ENCODE measurements at regions not wholly inside any gene's neighbourhood (a gene's known extent, or its start where the extent isn't known, plus 50 kb on each side); places are given as distances from the start of the nearest gene placed in this dataset.

DNA sequence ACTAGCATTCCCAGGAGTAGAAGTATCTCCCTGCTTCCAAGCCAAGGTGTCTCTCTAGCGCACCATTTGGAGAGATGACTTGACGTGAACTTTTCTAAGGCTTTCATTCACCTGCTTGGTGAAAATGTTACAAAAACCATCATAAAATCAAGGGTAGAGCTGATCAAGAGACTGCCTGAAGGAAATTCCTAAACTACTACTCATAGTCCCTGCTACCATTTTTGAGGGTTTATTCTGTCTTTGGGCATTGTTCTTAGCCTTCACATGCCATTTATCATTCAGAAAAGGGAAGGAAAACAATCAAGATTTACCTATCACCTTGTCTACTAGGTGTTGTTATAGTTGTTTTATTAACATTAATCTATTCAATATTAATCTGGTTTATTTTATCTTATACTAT lies 525.8 kb downstream of the NTRK3 start:
- TF ChIP-seq, protein P1, sequence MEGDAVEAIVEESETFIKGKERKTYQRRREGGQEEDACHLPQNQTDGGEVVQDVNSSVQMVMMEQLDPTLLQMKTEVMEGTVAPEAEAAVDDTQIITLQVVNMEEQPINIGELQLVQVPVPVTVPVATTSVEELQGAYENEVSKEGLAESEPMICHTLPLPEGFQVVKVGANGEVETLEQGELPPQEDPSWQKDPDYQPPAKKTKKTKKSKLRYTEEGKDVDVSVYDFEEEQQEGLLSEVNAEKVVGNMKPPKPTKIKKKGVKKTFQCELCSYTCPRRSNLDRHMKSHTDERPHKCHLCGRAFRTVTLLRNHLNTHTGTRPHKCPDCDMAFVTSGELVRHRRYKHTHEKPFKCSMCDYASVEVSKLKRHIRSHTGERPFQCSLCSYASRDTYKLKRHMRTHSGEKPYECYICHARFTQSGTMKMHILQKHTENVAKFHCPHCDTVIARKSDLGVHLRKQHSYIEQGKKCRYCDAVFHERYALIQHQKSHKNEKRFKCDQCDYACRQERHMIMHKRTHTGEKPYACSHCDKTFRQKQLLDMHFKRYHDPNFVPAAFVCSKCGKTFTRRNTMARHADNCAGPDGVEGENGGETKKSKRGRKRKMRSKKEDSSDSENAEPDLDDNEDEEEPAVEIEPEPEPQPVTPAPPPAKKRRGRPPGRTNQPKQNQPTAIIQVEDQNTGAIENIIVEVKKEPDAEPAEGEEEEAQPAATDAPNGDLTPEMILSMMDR (IDR thresholded peaks at IDR 0.05; ENCODE audit: low read depth, low read length, missing control alignments), result no peak
- DNase-seq (ENCODE audit: extremely low read depth, low read depth), result no peak
- H3K4me3 ChIP-seq (replicated peaks; ENCODE audit: low read depth, low read length), result no peak overlapping the region

DNA sequence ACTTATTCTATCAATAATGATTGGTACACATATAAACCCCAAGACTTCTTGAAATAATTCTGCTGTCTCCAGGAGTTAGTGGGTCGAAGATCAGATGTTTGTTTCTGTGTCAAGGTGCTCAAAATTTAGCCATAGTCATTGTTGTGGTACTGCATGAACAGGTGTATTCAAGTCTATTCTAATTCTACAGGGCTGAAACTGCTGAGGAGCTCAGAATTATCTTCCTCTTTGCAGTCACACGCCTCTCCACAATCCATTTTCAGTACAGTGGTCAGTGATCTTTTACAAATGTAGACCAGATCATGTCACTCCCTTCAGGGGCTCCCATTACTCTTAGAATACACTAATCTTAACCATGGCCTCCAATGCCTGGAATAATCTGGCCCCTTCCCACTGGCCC lies 527.5 kb downstream of the NTRK3 start:
- no peak overlapping the region for H3K4me3 ChIP-seq (replicated peaks; ENCODE audit: low read depth, low read length)
- TF ChIP-seq, protein P1 (IDR thresholded peaks at IDR 0.05; ENCODE audit: low read depth, low read length, missing control alignments), result no peak
- no peak for DNase-seq (ENCODE audit: extremely low read depth, low read depth)

DNA sequence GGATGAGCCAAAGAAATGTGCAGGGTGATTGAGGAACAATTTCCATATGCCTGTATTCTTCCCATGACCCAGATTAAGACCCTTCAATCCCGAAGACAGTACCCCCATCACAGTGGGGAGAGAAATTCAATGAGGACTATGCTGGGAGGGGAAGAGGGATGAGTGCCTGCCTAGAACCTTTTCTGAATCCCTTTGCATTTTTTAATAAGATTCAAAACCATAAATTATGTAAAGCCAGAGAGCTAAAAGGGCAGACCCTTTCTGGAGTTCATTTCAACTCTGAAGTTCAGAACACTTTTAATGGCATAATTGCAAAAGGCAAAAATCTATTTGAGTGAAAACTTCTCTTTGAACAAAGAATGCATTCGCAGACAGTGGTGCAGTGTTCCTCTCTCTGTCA lies 529.5 kb downstream of the NTRK3 start:
- TF ChIP-seq, protein P1 (IDR thresholded peaks at IDR 0.05; ENCODE audit: low read depth, low read length, missing control alignments), result no peak
- no peak for DNase-seq (ENCODE audit: extremely low read depth, low read depth)
- H3K4me3 ChIP-seq (replicated peaks; ENCODE audit: low read depth, low read length), result no peak overlapping the region

DNA sequence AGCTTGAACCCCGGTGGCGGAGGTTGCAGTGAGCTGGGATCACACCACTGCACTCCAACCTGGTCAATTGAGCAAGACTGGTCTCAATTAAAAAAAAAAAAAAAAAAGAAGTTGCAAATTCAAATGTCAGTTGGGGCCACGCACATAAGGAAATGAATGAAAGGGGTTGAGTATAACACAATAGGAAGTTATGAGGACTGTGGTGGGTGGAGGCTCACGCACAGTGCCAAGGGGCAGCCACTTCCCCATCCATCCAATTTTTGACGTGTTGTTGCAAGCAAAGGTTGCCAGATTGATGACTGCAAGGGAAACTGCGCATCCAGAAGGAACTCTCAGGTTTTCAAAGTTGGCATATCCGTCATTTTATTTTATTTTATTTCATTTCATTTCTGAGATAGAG lies 532.2 kb downstream of the NTRK3 start:
- TF ChIP-seq, protein P1 (IDR thresholded peaks at IDR 0.05; ENCODE audit: low read depth, low read length, missing control alignments), result no peak
- no peak overlapping the region for H3K4me3 ChIP-seq (replicated peaks; ENCODE audit: low read depth, low read length)
- DNase-seq (ENCODE audit: extremely low read depth, low read depth), result no peak

DNA sequence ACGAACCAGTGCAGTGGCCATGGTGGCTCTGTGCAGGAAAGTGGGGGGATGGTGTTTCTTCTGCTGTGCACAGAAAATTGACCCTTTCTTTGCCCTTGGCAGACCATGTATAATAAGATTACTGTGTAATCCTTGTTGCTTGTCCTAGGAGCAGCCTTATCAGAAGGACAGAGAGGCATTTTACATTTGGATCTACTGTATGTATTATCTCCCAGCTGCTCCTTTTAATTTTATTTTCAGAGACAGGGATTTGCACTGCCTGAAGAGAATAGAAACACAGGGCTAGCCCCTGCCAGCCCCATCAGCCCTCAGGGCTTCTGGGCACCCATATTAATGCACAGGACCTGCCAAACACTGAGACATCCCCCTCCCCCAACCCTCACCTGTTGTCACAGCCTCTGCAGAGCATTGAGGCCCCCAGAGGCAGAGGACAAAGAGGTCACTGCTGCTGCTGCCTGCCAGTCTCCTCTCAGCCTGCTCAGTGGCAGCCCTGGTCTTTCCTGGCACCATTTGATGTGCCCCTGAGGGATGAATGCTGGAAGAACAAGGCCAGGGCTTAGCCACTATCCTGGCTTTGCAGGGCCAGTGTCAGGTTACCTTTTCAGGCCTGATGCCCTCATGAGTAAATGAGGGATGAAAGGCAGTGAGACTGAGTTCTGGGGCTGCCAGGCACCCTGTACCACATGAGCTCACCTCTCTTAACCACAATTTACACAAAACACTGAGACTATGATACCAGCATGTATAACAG lies 533.4 kb downstream of the NTRK3 start:
- TF ChIP-seq, protein P1 (IDR thresholded peaks at IDR 0.05; ENCODE audit: low read depth, low read length, missing control alignments), result no peak
- no peak for DNase-seq (ENCODE audit: extremely low read depth, low read depth)
- no peak overlapping the region for H3K4me3 ChIP-seq (replicated peaks; ENCODE audit: low read depth, low read length)

DNA sequence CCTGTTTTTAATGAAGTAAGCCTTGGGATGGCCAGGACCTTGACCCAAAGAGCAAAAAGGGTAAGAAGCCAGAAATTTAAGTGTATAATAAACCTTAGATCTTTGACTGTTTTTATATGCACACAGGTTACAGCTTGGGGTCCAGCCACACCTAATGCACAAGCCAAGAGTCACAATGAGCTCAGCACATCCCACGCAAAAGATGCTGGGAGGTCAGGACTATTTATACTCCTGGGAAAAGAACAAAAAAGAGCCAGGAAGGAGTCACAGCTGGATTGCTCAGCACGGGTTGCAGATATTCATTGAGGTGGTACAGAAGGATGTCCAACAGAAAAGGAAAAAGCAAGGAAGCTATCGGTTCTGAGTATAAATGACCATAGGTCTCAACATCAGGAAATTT lies 536.3 kb downstream of the NTRK3 start:
- TF ChIP-seq, protein P1 (IDR thresholded peaks at IDR 0.05; ENCODE audit: low read depth, low read length, missing control alignments), result no peak
- DNase-seq (ENCODE audit: extremely low read depth, low read depth), result no peak
- no peak overlapping the region for H3K4me3 ChIP-seq (replicated peaks; ENCODE audit: low read depth, low read length)

DNA sequence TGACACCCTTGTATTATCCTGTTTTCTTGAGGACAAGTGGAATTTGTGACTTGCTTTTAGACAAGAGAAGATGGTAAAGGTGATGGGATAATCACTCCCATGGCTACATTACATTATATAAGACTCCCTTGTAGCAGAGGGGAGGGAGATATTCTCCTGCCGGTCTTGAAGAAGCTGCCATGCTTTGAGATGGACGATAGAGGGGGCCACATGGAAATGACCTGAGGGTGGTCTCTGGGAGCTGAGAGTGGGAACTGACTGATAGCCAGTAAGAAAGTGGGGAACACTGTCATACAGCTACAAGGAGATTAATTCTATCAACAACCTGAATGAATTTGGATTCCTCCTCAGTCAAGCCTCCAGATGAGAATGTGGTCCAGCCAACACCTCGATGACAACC lies 540.1 kb downstream of the NTRK3 start:
- no peak overlapping the region for H3K4me3 ChIP-seq (replicated peaks; ENCODE audit: low read depth, low read length)
- TF ChIP-seq, protein P1 (IDR thresholded peaks at IDR 0.05; ENCODE audit: low read depth, low read length, missing control alignments), result no peak
- no peak for DNase-seq (ENCODE audit: extremely low read depth, low read depth)
